Stimulated activated CD8-positive, alpha-beta memory T cell treated with anti-CD3 and anti-CD28 coated beads, Interleukin-4, amount 100 ng/mL, for 48 hours (primary cell): ENCODE measurements at regions not wholly inside any gene's neighbourhood (a gene's known extent, or its start where the extent isn't known, plus 50 kb on each side); places are given as distances from the start of the nearest gene placed in this dataset.

ENCODE experiments used
- DNase-seq: peaks from one replicate; pipeline ENCODE4 v3.0.0-alpha.2; 2020

GRCh38 chr18:47458483-47458882, 207.0 kb upstream of the SKOR2 start:
- no peak for DNase-seq

GRCh38 chr18:47457614-47458013, 206.2 kb upstream of the SKOR2 start:
- no peak for DNase-seq

DNA sequence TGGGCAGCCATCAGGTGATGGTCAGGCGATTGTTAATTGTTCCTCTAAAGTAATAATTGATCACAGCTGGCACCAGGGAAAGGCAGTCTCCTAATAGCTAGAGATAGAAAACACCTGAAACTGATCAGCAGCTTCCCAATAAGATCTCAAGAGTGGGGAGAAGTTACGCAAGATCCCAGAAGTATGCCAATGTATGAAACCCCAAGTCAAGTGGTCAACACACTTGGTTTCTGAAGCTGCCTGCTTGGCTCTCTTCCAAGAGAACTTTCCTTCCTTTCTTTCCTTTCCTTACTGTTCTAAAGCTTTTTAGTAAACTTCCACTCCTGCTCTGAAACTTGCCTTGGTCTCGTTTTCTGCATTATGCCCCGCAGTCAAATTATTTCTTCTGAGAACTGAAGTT, 201.6 kb upstream of the SKOR2 start:
- DNase-seq, result no peak

DNA sequence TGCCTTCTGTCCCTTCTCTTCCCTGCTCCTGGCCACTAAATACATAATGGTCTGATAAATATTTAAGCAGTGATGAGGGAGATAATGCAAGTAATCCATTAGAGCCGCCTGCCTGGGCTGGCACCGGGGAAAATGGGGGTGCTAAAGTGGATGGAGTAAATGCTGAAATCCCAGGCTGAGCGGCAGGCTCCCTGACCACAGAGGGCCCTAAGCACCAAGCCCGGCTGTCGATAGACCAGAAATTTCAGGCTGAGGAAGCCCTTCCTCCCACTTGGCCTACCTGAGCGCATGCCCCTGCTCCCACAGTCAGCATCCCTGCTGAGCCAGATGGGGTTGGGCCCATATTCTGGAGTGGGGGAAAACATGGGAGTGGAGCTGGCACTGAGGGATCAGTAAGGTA, 197.5 kb upstream of the SKOR2 start:
- no peak for DNase-seq

DNA sequence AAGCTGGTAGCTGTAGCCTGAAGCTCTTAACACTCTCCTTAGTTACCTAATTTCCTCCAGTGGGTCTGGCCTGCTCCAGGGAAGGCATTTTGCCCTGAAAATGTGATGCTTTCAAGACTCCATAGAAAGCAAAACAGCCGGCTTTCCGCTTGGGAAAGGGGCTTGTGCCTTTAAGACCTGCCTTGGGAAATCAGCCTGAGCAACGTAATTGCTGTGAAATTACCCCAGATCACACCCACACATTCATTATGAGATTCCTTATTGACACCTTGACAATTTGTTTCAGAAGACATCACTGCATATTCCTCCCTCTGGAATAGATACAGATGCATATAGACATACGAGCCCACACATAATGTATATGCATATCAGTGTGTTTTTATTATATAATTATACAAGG, 190.5 kb upstream of the SKOR2 start:
- no peak for DNase-seq

- DNase-seq, result no peak
Observed at GRCh38 chr18:47438001-47438400, 186.5 kb upstream of the SKOR2 start.

- no peak for DNase-seq
Observed at GRCh38 chr18:47436871-47437270, 185.4 kb upstream of the SKOR2 start.

- no peak for DNase-seq
Observed at GRCh38 chr18:47434214-47434746, 182.8 kb upstream of the SKOR2 start.

DNA sequence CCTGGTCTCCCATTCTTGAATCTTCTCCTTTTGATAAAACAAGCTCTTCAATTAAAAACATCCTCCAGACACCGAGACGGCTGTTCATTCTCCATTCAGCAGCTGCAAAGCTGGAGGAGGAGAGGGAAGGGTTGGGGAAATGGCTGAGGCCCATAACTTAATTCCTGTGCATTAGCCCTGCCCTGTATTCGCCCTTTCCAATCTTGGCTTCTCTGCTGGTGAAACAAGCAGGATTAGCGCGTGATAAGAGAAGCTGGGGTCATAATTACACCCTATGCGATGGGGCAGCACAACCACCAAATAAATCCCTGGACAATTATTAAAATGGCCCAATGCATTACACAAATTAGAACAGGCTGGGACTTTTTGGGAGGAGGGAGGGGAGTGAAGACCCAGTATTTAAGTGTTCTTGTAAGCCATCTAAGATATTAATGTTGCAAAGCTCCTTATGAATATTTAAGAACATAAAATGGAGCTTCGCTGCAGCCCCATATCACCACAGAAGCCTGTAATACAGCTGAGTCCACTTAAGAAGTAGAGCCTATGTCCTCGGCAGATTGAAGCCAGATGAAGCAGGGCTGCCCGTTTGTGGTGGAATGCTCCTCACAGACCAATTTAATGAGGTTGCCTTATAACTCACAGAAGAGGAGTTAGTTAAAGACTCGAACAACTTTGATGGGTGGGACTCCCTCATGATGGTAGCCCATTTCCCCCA, 176.6 kb upstream of the SKOR2 start:
- no peak for DNase-seq

- DNase-seq, result no peak
Observed at GRCh38 chr18:47427072-47427471, 175.6 kb upstream of the SKOR2 start.

GRCh38 chr18:47425365-47425764, 173.9 kb upstream of the SKOR2 start:
- no peak for DNase-seq

GRCh38 chr18:47422524-47422923, 171.1 kb upstream of the SKOR2 start:
- DNase-seq, result no peak

DNA sequence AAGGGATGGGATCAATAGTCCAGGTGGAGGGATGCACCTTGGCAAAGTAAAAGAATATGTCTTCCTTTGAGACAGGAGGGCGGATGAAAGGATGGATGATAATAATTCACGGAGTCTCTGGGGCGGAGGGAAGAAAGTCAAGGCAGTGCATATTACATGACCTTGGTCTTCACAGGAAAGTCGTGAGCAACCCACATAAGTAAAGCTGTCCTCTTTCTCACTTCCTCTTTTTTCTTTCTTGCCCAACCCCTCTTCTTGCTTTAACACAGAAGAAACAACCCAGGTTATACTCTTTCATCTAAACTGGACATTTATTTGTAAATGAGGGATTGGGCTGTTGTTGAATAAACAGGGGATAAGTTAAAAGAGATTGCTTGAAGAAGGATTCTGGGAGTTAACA, 168.7 kb upstream of the SKOR2 start:
- DNase-seq, result no peak

DNA sequence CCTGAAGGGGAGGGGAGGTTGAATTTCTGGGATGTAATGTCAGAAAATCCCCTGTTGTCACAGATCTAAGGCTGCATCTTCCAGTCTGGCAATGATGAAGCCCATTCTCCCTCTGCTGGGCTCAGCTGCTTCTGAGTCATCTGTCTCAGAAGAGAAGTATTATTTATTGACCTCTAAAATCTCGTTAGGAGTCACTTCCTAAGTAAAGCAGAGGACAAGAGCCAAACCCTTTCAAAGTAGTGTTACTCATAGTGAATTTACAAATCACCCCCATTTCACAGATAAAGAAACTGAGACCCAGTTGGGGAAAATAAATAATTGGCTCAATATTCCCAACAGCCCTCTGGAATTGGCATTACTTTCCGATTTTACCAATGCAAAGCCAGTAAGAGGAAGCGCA, 167.3 kb upstream of the SKOR2 start:
- DNase-seq, result no peak

DNA sequence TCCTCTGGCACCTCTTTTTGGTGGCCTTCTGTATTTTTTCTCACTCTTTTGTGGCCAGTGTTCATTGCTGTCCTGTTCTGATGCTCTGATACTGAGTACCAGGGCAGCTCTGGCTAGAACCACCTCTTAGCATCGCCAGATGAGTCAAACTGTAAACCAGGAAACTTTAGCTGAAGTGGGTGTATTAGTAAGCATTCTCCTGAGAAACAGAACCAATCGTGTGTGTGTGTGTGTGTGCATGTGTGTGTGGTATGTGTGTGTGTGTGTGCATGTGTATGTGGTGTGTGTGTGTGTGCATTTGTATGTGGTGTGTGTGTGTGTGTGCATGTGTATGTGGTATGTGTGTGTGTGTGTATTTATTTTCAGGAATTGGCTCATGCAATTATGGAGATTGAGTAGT, 166.3 kb upstream of the SKOR2 start:
- no peak for DNase-seq

GRCh38 chr18:47415881-47416280, 164.4 kb upstream of the SKOR2 start:
- DNase-seq, result no peak

DNA sequence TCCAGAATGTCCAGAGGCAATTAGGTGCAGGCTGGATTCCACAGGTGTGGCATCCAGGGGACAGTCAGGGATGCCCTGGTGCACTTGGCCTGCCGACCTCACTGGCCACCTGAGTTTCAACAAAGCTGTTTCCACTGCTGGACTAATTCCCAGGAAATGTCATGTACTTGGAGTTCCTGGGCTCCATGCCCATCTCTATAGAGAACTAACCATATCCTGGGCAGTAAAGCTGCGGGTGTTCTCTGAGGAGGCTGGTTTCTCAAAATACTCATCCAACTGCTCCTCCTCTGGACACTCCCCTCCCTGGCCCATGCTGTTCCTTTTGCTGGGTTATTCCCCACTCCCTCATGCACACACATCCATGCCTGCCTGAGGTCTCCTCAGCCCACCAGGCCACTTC, 161.9 kb upstream of the SKOR2 start:
- no peak for DNase-seq

DNA sequence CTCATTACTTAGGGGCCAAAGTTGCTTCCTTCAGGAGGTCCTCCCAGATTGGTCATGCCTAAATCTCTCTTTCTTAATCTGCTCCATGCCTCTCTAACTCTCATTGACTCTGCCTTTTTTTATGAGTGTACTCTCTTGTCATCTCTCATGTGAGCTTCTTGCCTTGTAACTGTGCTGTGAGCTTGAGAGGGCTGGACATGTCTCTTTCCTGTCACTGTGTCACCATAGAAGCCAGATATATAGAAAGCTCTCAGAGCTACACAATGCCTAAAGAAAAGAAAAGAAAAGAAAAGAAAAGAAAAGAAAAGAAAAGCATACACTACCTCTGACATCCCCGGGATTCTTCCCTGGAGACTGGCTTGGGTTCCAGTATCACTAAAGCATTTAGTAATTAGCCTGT, 161.5 kb upstream of the SKOR2 start:
- no peak for DNase-seq

DNA sequence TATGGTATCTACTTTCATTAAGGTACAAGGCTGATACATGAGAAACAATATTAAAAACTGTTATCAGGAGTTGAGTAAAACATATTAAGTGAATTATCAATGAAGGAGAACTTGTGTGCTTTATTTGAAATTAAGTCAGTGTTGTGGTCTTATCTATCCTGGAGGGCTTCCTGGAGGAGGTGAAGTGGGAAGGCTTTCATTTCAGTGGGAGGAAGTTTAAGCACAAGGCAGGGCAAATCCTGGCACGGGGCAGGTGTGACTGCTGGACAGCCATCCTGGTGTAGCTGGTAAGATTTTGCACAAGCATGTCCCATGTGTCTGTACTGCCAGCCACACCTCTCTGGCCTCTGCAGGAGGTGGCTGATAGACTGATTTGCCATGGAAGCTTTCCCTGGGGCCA, 159.7 kb upstream of the SKOR2 start:
- no peak for DNase-seq

- DNase-seq, result no peak
Observed at GRCh38 chr18:47410139-47410538, 158.7 kb upstream of the SKOR2 start.

- no peak for DNase-seq
Observed at GRCh38 chr18:47409519-47409918, 158.1 kb upstream of the SKOR2 start.

DNA sequence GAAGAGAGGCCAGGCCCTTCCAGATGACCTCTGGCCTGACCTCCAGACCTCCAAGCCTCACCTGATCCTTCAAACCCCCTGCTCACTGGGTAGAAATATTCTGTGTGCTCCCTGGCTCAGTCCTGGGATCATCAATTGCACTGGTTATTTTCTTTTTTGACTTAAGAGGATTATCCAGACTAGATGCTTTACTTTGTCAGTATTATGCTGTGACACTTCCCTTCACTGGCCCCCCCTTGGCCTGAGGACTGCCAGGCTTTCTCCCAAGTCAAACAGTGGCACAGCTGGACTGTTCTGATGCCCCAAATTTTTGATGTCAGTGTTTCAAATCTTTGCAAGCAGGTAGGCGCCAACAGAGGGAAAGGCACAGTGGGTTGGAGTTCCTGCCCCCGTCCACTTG, 156.3 kb upstream of the SKOR2 start:
- DNase-seq, result no peak

DNA sequence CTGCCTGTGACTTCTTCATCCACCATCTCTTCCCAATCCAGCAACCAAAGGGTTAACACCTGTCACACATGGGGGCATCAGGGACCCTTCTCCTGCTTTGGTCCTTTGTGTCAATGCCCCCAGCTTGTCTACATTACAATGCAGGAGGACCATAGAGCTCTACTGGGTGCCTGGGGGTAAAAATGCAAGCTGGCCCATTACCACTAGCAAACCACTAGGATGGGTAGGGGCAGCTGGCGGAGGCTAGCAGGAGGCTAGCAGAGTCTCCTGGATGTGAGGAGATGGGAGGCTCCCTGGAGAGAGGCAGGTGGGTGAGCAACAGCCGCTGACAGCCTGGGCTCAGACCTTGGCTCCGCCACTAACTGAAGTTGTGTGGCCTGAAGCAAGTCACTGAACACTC, 153.4 kb upstream of the SKOR2 start:
- DNase-seq, result no peak

DNA sequence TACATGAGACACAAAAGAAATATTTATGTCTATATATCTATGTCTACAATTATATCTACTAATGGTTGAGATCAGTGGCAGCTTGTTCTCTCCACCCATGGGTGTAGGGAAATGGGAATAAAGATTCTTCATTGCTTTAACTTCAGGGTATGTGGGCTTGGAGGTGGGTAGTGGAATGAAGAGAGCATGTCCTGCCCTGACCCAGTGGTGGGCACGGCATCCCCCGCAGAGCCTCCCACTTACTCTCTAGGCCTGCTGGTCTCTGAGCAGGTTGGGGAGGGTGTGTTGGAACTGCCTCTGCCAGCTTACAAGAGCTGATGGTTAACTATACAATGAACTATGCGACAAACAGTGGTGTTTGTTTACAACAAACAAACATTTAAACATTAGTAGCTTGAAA, 152.5 kb upstream of the SKOR2 start:
- no peak for DNase-seq

- no peak for DNase-seq
Observed at GRCh38 chr18:47403317-47403716, 151.9 kb upstream of the SKOR2 start.
